ENCODE measurements at regions not wholly inside any gene's neighbourhood (a gene's known extent, or its start where the extent isn't known, plus 50 kb on each side); places are given as distances from the start of the nearest gene placed in this dataset.
"Not testable (repeated sequence)": the region's sequence is repeated elsewhere in the genome, so short reads cannot be mapped to it uniquely, and the experiment has no call there.

DNA sequence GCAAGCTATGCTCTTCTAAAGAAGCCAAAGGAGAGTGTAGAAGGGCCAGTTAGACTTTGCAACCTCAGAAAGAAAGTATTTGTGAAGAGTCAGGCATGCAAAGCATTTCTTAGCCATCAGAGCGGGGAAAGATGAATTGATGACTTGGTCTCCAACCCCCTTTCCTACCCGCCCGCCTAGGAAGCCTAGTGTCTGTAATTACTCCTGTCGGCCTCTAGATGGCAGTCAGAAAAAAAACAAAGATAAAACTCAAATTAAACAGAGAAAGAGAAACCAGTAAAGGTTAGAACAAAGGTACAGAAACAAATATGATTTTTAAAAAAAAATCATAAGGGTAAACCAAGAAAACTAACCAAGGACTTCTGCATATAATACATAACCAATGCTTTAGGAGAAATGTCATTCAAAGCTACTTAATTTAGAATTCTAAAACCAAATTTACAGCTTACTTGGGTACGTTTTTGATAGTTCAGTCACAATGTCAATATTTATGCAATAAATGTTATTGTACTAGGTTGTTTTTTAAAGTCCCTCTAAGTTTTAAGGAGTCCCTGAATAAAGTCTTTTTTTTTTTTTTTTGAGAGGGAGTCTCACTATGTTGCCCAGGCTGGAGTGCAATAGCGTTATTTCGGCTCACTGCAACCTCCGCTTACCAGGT lies 97.6 kb downstream of the LYZL1 start:
- no peak overlapping the region for H3K4me3 Mint-ChIP-seq (ENCODE audit: low read depth)
- peaks cover 3% of the 10 kb centered on the region for H3K4me1 Mint-ChIP-seq (ENCODE audit: low read depth)
- no peaks in the 10 kb centered on the region for H3K36me3 Mint-ChIP-seq (ENCODE audit: insufficient read depth)
- TF ChIP-seq, protein P1, sequence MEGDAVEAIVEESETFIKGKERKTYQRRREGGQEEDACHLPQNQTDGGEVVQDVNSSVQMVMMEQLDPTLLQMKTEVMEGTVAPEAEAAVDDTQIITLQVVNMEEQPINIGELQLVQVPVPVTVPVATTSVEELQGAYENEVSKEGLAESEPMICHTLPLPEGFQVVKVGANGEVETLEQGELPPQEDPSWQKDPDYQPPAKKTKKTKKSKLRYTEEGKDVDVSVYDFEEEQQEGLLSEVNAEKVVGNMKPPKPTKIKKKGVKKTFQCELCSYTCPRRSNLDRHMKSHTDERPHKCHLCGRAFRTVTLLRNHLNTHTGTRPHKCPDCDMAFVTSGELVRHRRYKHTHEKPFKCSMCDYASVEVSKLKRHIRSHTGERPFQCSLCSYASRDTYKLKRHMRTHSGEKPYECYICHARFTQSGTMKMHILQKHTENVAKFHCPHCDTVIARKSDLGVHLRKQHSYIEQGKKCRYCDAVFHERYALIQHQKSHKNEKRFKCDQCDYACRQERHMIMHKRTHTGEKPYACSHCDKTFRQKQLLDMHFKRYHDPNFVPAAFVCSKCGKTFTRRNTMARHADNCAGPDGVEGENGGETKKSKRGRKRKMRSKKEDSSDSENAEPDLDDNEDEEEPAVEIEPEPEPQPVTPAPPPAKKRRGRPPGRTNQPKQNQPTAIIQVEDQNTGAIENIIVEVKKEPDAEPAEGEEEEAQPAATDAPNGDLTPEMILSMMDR (IDR thresholded peaks at IDR 0.05; ENCODE audit: unreplicated experiment), result peak; percentile 74
- no peak for DNase-seq (ENCODE audit: low spot score, unreplicated experiment)
- no peak overlapping the region for H3K27ac Mint-ChIP-seq
- H3K9me3 Mint-ChIP-seq (ENCODE audit: low read depth), result no peaks in the 10 kb centered on the region
- peaks cover 4% of the 10 kb centered on the region for H3K27me3 Mint-ChIP-seq

DNA sequence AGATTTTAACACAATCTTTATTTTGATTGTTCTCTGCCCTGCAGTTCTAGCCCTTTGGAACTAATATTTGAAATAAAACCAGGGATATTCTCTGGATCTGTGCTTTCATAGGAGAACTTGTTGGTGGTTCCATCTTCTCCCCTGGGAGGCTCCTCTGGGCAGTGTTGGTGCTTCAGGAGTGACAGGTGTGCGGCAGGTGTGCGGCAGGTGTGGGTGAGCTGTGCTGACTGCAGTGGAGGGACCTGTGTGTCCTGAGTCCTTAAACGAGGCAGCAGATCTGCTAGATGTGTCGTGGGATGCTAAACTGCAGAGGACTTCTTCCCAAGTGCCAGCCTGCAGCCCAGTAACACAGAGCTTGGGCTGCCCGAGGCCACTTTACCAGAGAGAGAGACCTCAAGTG lies 98.4 kb downstream of the LYZL1 start:
- no peaks in the 10 kb centered on the region for H3K36me3 Mint-ChIP-seq (ENCODE audit: insufficient read depth)
- no peak overlapping the region for H3K27ac Mint-ChIP-seq
- peaks cover 4% of the 10 kb centered on the region for H3K27me3 Mint-ChIP-seq
- H3K4me1 Mint-ChIP-seq (ENCODE audit: low read depth), result peaks cover 3% of the 10 kb centered on the region
- TF ChIP-seq, protein P1 (IDR thresholded peaks at IDR 0.05; ENCODE audit: unreplicated experiment), result no peak
- DNase-seq (ENCODE audit: low spot score, unreplicated experiment), result no peak
- no peak overlapping the region for H3K4me3 Mint-ChIP-seq (ENCODE audit: low read depth)
- H3K9me3 Mint-ChIP-seq (ENCODE audit: low read depth), result no peaks in the 10 kb centered on the region

DNA sequence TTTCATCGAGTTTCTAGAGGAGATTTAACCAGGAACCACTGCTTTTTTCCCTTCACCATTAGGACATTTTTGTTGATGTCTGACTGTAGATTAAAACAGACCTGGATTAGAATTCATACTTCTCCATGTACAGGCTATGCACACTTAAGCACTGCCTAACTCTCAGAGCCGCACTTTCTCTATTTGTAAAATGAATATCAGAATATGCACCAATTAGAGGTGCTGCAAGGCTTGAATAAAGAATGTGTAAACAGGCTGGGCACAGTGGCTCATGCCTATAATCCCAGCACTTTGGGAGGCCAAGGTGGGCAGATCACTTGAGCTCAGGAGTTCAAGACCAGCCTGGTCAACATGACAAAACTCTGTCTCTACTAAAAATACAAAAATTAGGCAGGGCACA lies 99.2 kb downstream of the LYZL1 start:
- H3K36me3 Mint-ChIP-seq (ENCODE audit: insufficient read depth); H3K9me3 Mint-ChIP-seq (ENCODE audit: low read depth); H3K27ac Mint-ChIP-seq; H3K4me1 Mint-ChIP-seq (ENCODE audit: low read depth); DNase-seq (ENCODE audit: low spot score, unreplicated experiment); H3K4me3 Mint-ChIP-seq (ENCODE audit: low read depth); H3K27me3 Mint-ChIP-seq: not testable (repeated sequence)

DNA sequence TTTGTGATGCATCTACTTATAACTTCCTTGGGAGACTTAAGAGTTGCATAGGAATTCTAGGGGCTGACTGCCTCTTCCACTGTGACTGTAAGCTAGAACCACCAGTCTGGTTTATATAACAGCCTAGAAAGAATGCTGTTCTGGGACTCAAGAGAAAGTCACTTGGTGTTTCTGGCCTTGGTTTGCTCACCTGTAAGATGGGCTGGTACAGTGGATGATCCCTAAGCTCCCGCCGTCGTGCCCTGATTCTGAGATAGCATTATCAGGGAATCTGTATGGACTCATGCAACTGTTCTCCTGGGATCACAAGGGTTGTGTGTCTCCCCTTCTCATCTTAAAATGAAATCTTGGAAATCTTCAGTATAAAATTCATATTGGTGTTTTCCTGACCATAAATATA lies 100.6 kb downstream of the LYZL1 start:
- Mint-ChIP-seq H3K4me1 (ENCODE audit: low read depth) (peaks cover 1% of the 10 kb centered on the region), H3K9me3 (ENCODE audit: low read depth) (no peaks in the 10 kb centered on the region), H3K4me3 (ENCODE audit: low read depth) (no peak overlapping the region), H3K27ac (peak overlapping the region; percentile 11), H3K27me3 (no peaks in the 10 kb centered on the region), H3K36me3 (ENCODE audit: insufficient read depth) (no peaks in the 10 kb centered on the region)
- no peak for DNase-seq (ENCODE audit: low spot score, unreplicated experiment)
- TF ChIP-seq, protein P1 (IDR thresholded peaks at IDR 0.05; ENCODE audit: unreplicated experiment), result no peak

DNA sequence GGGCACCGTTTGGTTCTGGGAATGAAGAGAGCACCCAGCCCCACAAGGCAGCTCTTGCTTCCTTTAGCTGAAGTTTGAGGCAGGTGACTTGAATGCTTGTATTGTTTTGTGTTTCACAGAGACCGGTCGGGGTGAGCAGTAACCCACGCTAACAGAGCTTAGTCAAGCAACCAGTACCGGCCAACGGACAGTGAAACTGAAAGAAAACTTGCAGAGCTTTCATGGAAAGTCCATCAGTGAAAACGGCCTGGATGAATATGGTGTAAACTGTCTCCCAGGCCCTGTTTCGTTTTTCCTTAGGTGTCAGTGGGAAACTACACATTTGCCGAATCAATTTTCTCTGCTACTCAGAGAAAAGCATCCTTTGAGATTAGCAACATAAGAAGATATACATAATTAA lies 101.1 kb downstream of the LYZL1 start:
- Mint-ChIP-seq H3K4me1 (ENCODE audit: low read depth) (no peaks in the 10 kb centered on the region), H3K36me3 (ENCODE audit: insufficient read depth) (no peaks in the 10 kb centered on the region), H3K4me3 (ENCODE audit: low read depth) (no peak overlapping the region), H3K27ac (no peak overlapping the region), H3K27me3 (no peaks in the 10 kb centered on the region), H3K9me3 (ENCODE audit: low read depth) (no peaks in the 10 kb centered on the region)
- DNase-seq (ENCODE audit: low spot score, unreplicated experiment), result no peak
- TF ChIP-seq, protein P1 (IDR thresholded peaks at IDR 0.05; ENCODE audit: unreplicated experiment), result no peak

DNA sequence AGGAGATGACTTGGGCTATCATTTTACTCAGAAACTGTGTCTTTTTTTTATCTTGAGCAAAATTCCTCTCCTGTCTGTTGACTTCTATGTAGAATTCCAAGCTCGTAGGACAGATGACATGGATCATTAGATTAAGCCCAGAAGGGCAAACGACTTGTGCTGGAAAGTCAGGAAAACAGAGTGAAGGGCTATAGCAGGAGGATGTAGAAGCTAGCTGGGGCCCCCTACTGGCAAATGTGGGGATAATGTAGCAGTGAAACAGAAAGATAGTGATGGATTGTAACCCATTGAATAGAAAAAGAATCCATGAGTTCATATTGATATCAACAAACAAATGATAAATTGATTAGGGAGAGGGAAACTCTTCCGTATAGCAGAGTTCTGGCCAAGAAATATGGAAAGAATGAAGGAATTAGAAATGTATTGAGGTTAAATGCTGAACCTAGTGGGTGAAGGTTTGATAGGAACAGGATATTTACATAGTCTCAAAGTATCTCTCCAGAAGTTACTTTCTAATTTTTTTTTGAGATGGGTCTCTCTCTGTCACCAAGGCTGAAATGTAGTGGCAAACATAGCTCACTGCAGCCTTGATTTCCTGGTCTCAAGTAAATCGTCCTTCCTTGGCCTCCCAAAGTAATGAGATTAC lies 103.6 kb downstream of the LYZL1 start:
- no peak overlapping the region for H3K4me3 Mint-ChIP-seq (ENCODE audit: low read depth)
- H3K4me1 Mint-ChIP-seq (ENCODE audit: low read depth), result no peaks in the 10 kb centered on the region
- H3K36me3 Mint-ChIP-seq (ENCODE audit: insufficient read depth), result no peaks in the 10 kb centered on the region
- no peaks in the 10 kb centered on the region for H3K9me3 Mint-ChIP-seq (ENCODE audit: low read depth)
- DNase-seq (ENCODE audit: low spot score, unreplicated experiment), result no peak
- no peak overlapping the region for H3K27ac Mint-ChIP-seq
- TF ChIP-seq, protein P1 (IDR thresholded peaks at IDR 0.05; ENCODE audit: unreplicated experiment), result peak; percentile 92
- H3K27me3 Mint-ChIP-seq, result peaks cover 2% of the 10 kb centered on the region
